NCI-H510A treated with DMSO at 0.1 percent for 48 hours (cell line): ENCODE measurements at regions not wholly inside any gene's neighbourhood (a gene's known extent, or its start where the extent isn't known, plus 50 kb on each side); places are given as distances from the start of the nearest gene placed in this dataset.
A peak's percentile ranks its signal among the peaks of the same experiment; 100 is the strongest.
"Not testable (repeated sequence)": the region's sequence is repeated elsewhere in the genome, so short reads cannot be mapped to it uniquely, and the experiment has no call there.

ENCODE experiments used
- DNase-seq: peaks from one replicate; lab custom pipeline; 2025; lab: John Stamatoyannopoulos, UW

DNA sequence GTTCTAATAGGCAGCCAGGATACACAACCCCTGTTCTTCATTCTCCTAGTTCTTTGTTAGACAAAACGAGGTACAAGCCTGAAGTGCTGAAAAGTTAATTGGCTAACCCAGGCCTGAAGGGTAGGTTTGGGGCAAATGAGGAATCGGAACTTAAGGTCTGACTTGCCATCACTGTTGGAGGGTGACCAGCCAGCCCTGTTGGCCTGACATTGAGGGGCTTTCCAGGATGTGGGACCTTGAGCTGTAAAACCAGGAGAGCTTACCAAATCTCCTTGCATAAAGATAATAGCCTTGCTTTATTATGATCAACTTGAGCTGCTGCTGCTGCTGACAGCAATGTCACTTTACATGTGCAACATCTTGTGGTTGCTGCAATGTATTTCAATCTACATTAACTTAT is 256.0 kb downstream of the VAPA start:
- DNase-seq: no peak

- DNase-seq: peak; percentile 37
These were observed 256.6 kb downstream of the VAPA start for GRCh38 chr18:10170375-10170774.

DNA sequence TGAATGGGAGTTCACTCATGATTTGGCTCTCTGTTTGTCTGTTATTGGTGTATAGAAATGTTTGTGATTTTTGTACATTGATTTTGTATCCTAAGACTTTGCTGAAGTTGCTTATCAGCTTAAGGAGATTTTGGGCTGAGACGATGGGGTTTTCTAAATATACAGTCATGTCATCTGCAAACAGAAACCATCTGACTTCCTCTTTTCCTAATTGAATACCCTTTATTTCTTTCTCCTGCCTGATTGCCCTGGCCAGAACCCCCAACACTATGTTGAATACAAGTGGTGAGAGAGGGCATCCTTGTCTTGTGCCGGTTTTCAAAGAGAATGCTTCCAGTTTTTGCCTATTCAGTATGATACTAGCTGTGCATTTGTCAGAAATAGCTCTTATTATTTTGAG is 261.5 kb downstream of the VAPA start:
- DNase-seq: not testable (repeated sequence)

- DNase-seq: not testable (repeated sequence)
These were observed 265.5 kb downstream of the VAPA start for GRCh38 chr18:10179326-10179725.

DNA sequence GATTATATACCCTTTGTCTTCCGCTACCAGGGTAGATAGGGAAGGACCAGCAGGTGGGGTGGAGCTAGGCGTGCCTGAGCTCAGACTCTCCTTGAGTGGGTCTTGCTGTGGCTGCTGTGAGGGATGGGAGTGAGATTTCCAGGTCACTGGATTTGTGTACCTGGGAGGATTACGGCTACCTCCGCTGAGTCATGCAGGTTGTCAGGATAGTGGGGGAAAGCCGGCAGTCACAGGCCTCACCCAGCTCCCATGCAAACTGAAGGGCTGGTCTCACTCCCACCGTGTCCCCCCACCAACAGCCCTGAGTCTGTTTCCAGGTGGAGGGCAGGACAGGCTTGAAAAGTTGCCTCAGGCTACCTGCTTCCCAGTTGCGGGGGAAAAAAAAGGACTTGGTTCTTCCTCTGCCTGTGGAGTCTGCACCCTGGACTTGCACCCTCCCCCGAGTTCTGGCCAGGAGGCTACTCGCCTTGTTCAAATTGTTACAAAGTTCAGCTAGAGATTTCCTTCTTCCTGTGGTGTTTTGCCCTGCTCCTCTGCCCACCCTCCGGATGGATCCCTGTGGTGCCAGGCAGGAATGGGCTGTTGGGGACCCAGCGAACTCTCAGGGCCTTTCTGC is 268.3 kb downstream of the VAPA start:
- DNase-seq: no peak

- DNase-seq: no peak
These were observed 269.7 kb upstream of the APCDD1 start for GRCh38 chr18:10184776-10185175.

DNA sequence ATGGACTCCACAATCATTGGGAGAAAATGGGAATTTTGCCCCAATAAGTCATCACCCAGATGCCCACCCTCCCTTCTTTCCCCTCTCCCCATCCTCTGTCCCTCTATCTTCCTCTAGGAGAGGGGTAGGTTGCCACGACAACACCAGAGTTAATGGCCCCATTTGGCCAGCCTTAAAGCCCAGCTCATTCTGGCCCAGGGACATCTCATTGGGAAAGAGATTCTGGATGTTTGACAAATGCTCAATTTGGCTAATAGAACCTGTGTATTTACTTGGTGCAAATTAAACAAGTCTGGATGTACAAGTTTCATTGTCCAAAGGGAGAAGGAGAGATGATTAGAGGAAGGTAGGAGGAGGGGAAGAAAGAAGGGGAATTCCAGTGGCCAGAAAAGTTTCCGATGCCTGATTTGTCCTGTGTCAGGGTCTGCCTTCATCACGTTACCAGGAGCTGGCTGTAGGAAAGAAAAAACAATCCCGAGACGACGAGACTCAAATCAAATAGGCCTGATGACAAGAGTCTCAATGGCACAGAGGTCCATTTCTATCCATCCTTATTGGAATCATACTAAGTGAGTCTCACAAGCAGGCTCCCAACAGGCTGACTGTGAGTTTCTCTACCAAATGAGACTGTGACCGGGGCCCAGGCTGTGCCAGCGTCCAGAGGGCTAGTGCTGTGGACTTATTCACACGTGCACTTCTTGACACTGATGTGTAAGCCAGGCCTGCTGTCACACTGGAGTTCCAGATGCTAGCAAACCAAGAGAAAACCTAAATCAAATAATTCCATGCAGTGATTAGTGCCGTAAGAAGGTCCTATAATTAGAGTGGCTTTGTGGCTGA is 265.2 kb upstream of the APCDD1 start:
- no peak for DNase-seq

DNA sequence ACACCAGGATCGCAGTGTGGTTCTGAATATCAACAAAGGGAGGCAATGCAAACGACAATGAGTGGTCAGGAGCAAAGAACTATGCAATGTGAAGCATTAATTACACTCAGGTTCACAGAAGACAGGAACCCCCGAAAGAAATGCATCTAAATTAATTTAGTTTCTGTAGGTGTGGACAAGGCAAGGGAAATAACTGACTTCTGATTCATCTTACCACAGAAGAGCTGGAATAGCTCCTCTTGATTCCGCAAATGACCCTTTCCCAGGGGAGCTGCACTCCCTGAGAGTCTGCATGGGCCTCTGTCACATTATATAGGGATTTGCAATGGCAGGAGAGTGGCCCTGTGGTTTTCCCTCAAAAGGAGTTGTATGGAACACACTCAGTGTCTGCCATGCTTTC is 263.9 kb upstream of the APCDD1 start:
- DNase-seq: no peak

DNA sequence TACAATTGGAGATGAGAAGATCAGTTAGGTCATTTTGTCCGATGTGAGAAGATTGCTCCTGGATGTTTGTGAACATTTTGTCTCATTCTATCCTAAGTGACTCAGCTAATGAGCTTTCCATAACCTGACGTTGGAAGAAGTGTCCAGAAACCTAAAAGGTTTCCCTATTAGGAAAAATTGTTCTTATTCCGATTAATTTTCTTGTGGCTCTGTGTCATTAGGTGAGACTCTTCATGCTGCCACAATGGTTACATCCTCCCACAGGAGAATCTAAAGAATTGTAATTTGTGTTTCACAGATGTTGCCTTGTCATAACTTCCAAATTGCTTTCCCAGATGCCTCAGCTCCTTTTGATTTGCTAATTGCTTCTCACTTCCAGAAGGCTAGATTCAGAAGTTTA is 261.0 kb upstream of the APCDD1 start:
- DNase-seq: no peak

DNA sequence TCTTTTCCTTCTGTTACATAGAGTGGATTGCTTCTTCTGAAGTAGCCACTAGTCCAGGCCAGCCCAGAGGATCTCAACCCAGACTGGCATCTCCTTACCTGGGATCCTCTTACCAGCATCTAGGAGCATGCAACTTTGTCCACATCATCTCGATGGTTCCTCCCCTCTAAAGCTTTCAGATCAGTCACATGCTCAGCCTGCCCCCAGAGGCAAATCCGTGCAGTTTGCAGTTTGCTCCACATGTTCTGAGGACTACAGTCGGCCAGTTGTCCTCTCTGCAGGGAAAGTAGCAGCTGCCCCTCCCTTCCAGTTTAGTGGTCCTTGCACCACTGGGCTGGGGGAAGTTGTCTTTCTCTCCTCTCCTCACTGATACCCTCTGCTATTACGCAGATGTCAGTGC is 259.8 kb upstream of the APCDD1 start:
- DNase-seq: no peak

- DNase-seq: no peak
These were observed 258.9 kb upstream of the APCDD1 start for GRCh38 chr18:10195529-10195928.

DNA sequence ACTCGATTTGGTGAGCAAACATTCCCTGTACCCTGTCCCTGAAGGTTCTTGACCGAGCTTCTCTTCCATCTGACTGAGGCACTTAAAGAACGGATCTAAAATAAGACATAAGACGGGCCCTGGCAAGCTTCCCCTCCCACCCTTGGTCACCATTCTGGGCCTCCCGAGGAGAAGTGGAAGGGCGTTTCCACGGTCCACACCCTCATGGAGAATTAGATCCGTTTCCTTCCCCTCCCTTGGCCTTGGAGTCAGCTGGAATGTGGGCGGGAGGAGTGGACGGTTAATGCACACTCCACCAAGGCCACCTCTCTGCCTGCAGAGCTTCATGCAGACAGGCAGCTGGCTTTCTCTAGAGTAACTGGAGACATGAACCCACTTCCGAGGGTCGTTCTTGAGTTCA is 257.3 kb upstream of the APCDD1 start:
- DNase-seq: no peak

- no peak for DNase-seq
These were observed 253.2 kb upstream of the APCDD1 start for GRCh38 chr18:10201226-10201625.

DNA sequence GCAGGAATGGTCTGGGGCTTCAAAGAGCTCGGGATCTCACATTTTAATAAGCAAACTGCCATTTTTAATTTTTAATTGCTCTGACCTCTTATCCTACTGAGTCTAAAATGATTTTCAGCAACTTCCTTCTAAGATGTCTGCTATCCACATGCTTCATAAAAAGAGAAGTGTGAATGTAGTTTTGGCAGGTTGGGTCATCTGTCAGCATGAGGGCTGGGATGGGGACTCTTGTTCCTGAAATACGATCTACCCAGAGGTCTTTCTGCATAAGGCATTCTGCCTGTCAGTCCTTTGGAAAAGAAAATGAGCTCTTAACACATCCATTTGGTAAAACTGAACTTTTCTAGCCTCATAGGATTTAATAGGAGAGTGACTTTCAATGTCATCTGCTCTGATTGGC is 252.8 kb upstream of the APCDD1 start:
- DNase-seq: peak; percentile 1

DNA sequence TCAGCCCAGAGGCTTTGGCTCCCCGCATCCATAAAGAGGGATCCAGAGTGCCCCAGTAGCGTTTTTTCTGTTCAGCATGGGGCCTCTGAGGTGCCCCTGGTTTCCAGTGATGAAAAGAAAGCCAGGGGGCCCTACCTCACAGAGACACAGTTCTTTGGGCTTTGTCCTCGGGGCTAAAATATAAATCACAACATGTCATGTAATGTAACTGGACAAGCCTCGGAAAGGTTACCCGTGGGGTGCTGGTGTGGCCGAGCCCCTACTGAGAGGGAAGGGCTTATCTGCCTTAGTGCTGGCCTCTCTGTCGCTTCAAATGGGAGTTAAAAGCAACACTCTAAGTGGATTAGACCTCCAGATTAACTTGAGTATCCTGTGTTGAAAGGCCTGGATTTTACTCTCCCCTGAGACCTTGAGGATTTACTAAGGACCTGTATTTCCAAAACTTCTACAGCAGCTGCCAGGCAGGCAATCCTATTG is 251.6 kb upstream of the APCDD1 start:
- no peak for DNase-seq

DNA sequence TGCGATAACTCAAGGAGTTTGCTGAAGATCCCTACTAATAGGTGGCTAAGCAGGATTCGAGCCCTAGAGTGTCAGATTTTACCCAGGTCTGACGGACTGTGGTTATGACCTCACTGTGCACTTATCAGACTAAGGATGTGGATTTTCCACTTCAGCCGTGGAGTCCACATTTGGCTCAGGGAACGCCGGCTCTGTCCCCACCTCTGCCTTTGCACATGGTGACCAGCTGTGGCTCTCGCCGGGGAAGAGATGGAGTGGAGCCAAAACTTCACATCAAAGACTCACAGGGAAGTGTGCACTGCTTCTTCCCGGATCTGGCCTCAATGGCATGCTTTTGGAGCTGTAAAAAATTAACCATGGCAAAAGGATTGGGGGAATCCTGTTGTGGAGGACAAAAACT is 249.3 kb upstream of the APCDD1 start:
- no peak for DNase-seq

DNA sequence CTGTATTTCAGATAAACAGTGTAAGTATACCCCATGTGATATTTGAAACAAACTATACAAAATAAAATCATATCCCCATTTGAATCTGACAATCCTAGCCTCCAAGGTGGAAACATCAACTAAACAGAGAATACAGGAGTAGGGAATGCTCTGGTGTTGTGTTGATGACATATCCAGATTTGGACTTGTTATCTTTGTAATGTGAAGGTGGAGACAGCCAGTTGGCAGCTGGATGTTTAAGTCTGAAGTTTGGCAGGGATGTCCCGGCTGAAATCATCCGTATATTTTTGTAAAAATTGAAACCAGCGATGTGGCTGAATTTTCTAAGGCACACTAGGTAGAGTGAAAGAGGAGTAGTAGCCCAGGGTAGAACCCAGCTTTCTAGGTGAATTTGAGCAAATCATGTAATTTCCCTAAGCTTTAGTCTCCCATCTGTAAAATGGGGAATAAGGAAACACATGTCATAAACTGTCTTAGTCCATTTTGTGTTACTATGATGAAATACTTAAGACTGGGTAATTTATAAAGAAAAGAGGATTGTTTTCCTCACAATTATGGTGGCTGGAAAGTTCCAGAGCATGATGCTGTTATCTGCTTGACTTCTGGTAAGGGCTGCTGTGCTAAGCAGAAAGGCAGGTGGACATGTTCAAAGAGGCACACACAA is 246.6 kb upstream of the APCDD1 start:
- DNase-seq: no peak

GRCh38 chr18:10209302-10209701 is 245.1 kb upstream of the APCDD1 start:
- DNase-seq: no peak

DNA sequence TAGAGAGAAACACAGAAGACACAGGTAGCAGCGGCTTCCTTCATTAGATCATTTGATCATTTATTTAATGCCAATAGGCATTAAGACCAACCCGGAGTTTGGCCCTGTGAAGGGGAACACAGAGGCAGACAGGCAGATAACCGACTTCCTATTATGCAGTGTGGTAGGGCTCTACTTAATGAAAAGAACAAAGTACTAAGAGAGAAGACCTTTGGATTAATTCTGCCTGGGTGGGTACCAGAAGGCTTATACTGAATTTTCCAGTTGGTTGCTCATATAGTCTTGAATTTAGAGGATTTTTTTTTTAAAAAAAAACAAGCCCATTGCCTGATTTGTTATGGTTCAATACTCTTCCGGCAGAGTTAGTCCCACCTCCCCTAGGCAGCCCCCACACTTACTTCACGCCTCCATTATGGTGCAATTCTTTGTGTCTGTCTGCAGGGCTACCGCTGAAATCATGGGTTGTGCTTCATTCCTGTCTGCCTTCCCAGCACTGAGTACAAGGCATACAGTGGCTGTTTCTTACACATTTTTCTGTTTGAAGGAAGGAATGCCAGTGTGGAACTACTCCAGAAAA is 244.3 kb upstream of the APCDD1 start:
- DNase-seq: no peak

DNA sequence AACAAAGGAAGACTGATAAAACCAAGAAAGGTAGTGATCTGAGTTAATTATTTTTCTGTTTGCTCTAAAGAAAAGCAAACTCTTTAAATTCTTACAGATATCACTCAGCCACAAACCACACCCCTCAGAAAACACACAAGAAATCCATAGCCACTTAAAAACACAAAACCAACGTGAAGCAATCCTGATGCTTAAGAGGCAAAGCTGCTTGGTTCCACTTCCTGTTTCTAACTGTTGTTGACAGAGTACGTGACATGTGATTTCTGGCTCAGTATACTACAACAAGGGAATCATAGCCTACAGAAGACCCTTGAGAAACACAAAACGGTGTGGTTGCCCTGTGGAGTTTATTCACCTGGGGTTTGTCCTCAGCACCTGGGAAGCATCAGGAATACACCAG is 240.9 kb upstream of the APCDD1 start:
- peak; percentile 70 for DNase-seq

DNA sequence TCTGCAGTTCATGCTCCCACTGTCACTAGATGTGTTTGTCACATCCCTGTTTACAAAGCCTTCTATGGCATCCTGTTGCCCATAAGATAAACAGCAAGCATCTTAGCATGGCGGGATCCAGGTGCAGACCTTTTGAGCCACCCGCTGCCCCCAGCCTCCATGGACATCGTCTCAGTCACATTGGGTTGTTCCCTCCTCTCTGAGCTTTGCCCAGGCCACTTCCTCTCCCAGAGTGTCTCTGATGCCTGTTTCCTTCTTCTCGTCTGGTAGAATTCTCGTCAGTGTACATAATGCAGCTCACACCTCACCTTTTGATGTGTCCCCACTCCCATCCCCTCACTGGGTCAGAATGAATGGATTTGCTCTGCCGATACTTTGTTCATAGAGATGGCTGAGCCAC is 239.0 kb upstream of the APCDD1 start:
- DNase-seq: no peak

DNA sequence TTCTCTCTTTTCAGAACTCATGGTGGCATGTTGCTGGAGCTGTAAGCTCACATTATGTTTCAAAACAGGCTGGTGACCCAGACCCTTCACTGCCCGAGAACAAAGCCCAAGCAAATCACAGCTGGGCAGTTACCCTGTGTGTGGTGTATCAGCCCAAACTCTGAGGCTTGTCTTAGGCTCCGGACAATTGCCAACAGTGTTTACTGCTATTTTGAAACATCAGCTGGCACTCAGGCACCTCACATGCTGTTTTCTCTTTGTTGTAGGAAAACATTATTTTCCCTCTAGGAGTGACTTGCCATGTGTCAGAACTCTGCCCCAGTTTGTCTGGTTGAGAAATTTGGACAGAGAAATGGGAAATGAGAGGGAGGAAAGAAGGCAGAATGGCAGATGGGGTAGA is 237.6 kb upstream of the APCDD1 start:
- DNase-seq: no peak

DNA sequence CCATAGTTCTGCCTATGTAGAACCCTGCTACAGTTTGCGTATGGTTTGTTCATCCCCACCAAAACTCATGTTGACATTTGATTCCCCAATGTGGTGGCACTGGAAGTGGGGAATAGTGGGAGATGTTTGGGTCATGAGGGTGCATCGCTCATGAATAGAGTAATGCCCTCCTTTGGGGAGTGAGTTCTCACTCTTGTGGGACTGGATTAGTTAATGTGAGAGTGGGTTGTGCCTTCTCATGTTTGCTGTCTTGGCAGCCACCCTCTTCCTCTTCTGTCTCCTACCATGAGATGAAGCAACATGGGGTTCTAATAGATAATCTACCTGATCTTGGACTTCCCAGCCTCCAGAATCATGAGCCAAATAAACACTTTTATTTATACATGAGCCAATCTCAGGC is 237.2 kb upstream of the APCDD1 start:
- DNase-seq: no peak
